Type B pancreatic cell (in vitro differentiated cells): ENCODE measurements at regions not wholly inside any gene's neighbourhood (a gene's known extent, or its start where the extent isn't known, plus 50 kb on each side); places are given as distances from the start of the nearest gene placed in this dataset.

Experiments
- DNase-seq: peaks from one replicate; pipeline ENCODE4 v3.0.0; 2021; ENCODE audit warnings: mixed read lengths; ENCODE audit not compliant: unreplicated experiment; ENCODE audit errors: extremely low spot score
- H3K27ac Mint-ChIP-seq: 2 replicates; pipeline ENCODE4 v1.8.0; 2021; ENCODE audit warnings: mild to moderate bottlenecking, mixed read lengths
- H3K27me3 Mint-ChIP-seq: 2 replicates; pipeline ENCODE4 v1.8.0; 2021; ENCODE audit warnings: mixed read lengths
- H3K36me3 Mint-ChIP-seq: 2 replicates; pipeline ENCODE4 v1.8.0; 2021; ENCODE audit warnings: mixed read lengths
- H3K4me1 Mint-ChIP-seq: one replicate; pipeline ENCODE4 v1.8.0; 2021; ENCODE audit warnings: mixed read lengths; ENCODE audit not compliant: unreplicated experiment
- H3K4me3 Mint-ChIP-seq: 2 replicates; pipeline ENCODE4 v1.8.0; 2021; ENCODE audit warnings: mild to moderate bottlenecking, mixed read lengths
- H3K9me3 Mint-ChIP-seq: 2 replicates; pipeline ENCODE4 v1.8.0; 2021; ENCODE audit warnings: mixed read lengths
- TF ChIP-seq, protein P1 (sequence below): fragments of 200-600 bp; sonication (generic); conservative IDR thresholded peaks from 2 replicates; pipeline ENCODE4 v1.5.0; 2021; ENCODE audit warnings: antibody characterized with exemption, mild to moderate bottlenecking

DNA sequence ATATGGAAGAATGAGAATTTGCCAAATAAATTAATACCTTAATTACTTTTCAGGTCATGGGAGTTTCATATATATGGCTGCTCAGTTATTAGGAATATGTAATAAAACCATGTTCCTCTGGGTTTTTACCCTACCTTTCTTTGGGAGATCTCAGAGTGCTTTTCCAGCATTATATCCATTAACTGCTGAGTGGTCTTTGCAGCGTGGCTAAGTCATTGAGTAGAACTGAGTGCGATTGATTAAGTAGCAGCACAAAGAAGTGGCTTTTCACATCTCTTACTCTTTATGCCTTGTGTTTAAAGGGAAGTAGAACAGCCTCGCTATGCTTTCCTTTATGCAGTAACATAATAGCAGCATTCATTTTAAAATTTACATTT, 340.1 kb downstream of the SNAPC1 start:
- TF ChIP-seq, protein P1, sequence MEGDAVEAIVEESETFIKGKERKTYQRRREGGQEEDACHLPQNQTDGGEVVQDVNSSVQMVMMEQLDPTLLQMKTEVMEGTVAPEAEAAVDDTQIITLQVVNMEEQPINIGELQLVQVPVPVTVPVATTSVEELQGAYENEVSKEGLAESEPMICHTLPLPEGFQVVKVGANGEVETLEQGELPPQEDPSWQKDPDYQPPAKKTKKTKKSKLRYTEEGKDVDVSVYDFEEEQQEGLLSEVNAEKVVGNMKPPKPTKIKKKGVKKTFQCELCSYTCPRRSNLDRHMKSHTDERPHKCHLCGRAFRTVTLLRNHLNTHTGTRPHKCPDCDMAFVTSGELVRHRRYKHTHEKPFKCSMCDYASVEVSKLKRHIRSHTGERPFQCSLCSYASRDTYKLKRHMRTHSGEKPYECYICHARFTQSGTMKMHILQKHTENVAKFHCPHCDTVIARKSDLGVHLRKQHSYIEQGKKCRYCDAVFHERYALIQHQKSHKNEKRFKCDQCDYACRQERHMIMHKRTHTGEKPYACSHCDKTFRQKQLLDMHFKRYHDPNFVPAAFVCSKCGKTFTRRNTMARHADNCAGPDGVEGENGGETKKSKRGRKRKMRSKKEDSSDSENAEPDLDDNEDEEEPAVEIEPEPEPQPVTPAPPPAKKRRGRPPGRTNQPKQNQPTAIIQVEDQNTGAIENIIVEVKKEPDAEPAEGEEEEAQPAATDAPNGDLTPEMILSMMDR: no peak
- Mint-ChIP-seq H3K4me3 (no peak overlapping the region), H3K9me3 (no peaks in the 10 kb centered on the region), H3K27ac (no peak overlapping the region), H3K36me3 (no peaks in the 10 kb centered on the region), H3K4me1 (no peaks in the 10 kb centered on the region), H3K27me3 (peaks cover 5% of the 10 kb centered on the region)
- no peak for DNase-seq

DNA sequence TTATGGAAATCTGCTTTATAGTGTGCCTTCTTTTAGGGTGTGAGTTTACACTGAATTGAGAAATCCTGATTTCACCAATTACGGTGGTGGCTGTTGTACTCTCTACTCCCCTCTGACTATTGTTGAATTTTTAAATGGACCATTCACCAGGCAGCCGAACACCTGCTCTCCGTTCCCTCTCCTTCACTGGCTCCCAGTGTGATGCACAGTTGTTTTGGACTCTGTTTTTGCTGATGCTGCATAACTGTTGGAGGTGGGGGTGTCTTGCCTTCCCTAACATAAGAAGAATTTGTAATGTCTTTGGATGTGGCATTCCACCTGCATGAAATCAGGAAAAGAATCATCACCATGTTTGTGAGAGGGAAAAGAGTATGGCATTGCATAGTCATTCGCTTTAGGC, 341.2 kb downstream of the SNAPC1 start:
- TF ChIP-seq, protein P1: no peak
- no peaks in the 10 kb centered on the region for H3K4me1 Mint-ChIP-seq
- no peaks in the 10 kb centered on the region for H3K9me3 Mint-ChIP-seq
- H3K27me3 Mint-ChIP-seq: peaks cover 5% of the 10 kb centered on the region
- no peaks in the 10 kb centered on the region for H3K36me3 Mint-ChIP-seq
- H3K4me3 Mint-ChIP-seq: no peak overlapping the region
- H3K27ac Mint-ChIP-seq: no peak overlapping the region
- no peak for DNase-seq

DNA sequence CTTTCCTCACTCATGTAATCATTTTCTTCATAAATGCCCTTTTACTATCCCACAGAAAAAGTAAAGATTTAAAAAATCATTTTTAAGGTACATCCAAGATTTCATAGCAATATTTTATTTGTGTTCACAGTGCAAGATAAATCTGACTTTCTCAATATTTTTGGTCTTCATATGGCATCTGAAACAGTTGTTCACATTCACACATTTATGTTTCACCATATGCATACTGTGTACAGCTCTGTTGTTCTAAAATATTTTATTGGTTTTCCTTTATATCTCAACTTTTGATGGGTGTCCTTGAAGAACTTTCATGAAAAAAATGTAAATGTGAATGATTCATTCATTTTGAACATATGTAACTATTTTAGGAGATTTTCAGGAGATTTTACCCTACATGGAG, 348.7 kb downstream of the SNAPC1 start:
- H3K9me3 Mint-ChIP-seq: no peaks in the 10 kb centered on the region
- peaks cover 40% of the 10 kb centered on the region for H3K27me3 Mint-ChIP-seq
- no peak for DNase-seq
- H3K27ac Mint-ChIP-seq: no peak overlapping the region
- H3K4me3 Mint-ChIP-seq: no peak overlapping the region
- H3K36me3 Mint-ChIP-seq: no peaks in the 10 kb centered on the region
- TF ChIP-seq, protein P1: no peak
- no peaks in the 10 kb centered on the region for H3K4me1 Mint-ChIP-seq

DNA sequence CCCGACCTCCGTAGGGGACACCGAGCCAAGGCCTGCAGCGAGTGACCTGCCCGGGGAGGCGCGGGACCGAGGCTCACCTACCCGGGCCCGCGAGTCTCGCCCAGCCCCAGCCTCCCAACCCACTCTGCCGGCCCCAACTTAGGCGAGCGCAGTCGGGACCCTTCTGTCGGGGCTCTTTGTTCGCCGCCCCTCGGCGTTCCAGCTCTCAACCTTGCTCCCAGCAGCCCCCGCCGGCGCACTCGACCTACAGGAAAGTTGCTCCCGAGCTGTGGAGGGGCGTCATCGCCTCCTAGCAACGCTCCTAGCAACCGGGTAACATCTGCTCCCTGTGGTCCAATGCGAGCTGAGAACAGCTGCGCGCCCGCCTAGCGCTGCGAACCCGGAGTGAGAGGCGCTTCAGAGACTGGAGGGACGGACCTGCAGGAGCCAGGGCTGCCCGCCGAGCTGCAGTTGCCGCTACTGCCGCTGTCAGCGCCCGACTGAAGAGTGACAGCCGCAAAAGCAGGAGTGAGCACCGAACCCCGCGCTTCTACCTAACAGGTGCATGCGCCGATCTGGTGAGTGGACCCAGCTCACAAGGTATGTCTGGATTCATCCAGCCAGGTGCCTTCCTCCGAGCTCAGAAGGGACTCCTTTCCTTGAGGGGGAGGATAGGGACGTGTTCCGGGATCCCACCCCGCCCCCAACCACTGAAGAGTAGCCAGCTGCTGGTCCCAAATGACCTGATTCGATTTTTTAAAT, 355.0 kb downstream of the SNAPC1 start:
- Mint-ChIP-seq H3K27ac (no peak overlapping the region), H3K9me3 (no peaks in the 10 kb centered on the region), H3K36me3 (no peaks in the 10 kb centered on the region), H3K27me3 (peaks cover 89% of the 10 kb centered on the region), H3K4me3 (peak overlapping the region; percentile 86), H3K4me1 (peaks cover 5% of the 10 kb centered on the region)
- TF ChIP-seq, protein P1: peak; percentile 76
- peak; percentile 84 for DNase-seq

DNA sequence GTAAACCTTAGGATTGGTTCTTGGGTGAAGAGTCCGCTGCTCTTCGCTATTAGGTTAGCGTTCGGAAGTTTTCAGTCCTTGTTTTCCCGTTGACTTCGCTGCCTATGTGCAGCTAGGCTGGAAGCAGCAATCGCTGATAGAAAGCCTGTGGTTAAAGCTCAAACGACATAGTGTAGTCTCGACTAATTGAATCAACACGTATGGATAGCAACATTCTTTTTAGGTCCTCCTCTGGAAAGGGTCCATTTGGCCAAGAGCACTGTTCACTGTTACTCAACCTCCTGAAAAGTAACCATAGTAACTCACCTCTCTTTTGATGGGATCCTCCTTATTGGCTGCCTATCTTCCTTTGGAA, 355.5 kb downstream of the SNAPC1 start:
- H3K9me3 Mint-ChIP-seq: no peaks in the 10 kb centered on the region
- TF ChIP-seq, protein P1: no peak
- H3K27ac Mint-ChIP-seq: no peak overlapping the region
- peak overlapping the region; percentile 86 for H3K4me3 Mint-ChIP-seq
- no peak for DNase-seq
- no peaks in the 10 kb centered on the region for H3K36me3 Mint-ChIP-seq
- H3K4me1 Mint-ChIP-seq: peaks cover 5% of the 10 kb centered on the region
- peaks cover 87% of the 10 kb centered on the region for H3K27me3 Mint-ChIP-seq

DNA sequence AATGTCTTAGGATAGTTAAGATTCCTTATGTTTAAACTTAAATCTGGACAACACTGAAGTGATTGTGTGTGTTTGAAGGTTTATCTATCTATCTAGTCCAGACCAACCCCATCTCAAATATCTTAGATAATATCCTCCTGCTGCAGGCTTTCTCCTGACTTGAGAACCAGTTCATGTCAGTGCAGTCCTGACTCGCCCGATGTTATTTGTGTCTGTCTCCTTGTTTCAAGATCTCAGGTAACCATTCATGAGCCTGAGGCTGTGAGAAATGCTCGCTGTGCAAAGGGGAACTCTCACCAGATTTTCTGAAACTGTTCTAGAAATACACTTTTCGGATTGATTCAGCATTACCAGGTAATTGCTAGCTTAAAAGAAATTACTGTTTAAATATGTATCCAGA, 356.2 kb downstream of the SNAPC1 start:
- H3K4me1 Mint-ChIP-seq: peaks cover 5% of the 10 kb centered on the region
- TF ChIP-seq, protein P1: no peak
- no peak overlapping the region for H3K27ac Mint-ChIP-seq
- DNase-seq: no peak
- H3K9me3 Mint-ChIP-seq: no peaks in the 10 kb centered on the region
- H3K36me3 Mint-ChIP-seq: no peaks in the 10 kb centered on the region
- peaks cover 86% of the 10 kb centered on the region for H3K27me3 Mint-ChIP-seq
- H3K4me3 Mint-ChIP-seq: peak overlapping the region; percentile 63
